Astrocyte (in vitro differentiated cells and primary cell): ENCODE measurements at regions not wholly inside any gene's neighbourhood (a gene's known extent, or its start where the extent isn't known, plus 50 kb on each side); places are given as distances from the start of the nearest gene placed in this dataset.

Source experiments
- DNase-seq: peaks from one replicate; pipeline ENCODE4 v3.0.0-alpha.2; 2010; ENCODE audit warnings: low read depth
- FAIRE-seq: peaks from 2 replicates; lab custom pipeline; 2011; peaks lifted over from hg19 to GRCh38; lab: Jason Lieb, UNC
- H2AFZ ChIP-seq: 2 replicates; pipeline ENCODE4 v1.6.0; 2012; ENCODE audit warnings: low read depth, low read length, inconsistent platforms
- H3K27ac ChIP-seq: 2 replicates; pipeline ENCODE4 v1.5.1; 2011; ENCODE audit warnings: low read depth, low read length, inconsistent platforms
- H3K27me3 ChIP-seq: 2 replicates; pipeline ENCODE4 v1.6.0; 2011; ENCODE audit warnings: low read length, inconsistent platforms; ENCODE audit not compliant: insufficient read depth
- H3K36me3 ChIP-seq: 2 replicates; pipeline ENCODE4 v1.5.1; 2011; ENCODE audit warnings: low read length, inconsistent platforms; ENCODE audit not compliant: insufficient read depth
- H3K4me1 ChIP-seq: 2 replicates; pipeline ENCODE4 v1.5.1; 2011; ENCODE audit warnings: low read length, inconsistent platforms; ENCODE audit not compliant: insufficient read depth
- H3K4me2 ChIP-seq: 2 replicates; pipeline ENCODE4 v1.6.0; 2012; ENCODE audit warnings: low read length, inconsistent platforms
- H3K4me3 ChIP-seq: 2 replicates; pipeline ENCODE4 v1.5.1; 2011; ENCODE audit warnings: low read depth, mild to moderate bottlenecking, low read length, inconsistent platforms; ENCODE audit not compliant: insufficient read depth
- H3K79me2 ChIP-seq: 2 replicates; pipeline ENCODE4 v1.6.0; 2012; ENCODE audit warnings: mild to moderate bottlenecking, low read length, inconsistent platforms; ENCODE audit not compliant: insufficient read depth
- H3K9ac ChIP-seq: 2 replicates; pipeline ENCODE4 v1.6.0; 2012; ENCODE audit warnings: mild to moderate bottlenecking, low read length, inconsistent platforms
- H3K9me3 ChIP-seq: 2 replicates; pipeline ENCODE4 v1.5.1; 2012; ENCODE audit warnings: low read depth, mild to moderate bottlenecking, low read length, inconsistent platforms; ENCODE audit not compliant: insufficient read depth
- H4K20me1 ChIP-seq: 2 replicates; pipeline ENCODE4 v1.6.0; 2012; ENCODE audit warnings: low read length, inconsistent platforms; ENCODE audit not compliant: insufficient read depth
- H3K27ac Mint-ChIP-seq: one replicate; pipeline ENCODE4 v1.8.0; 2021; ENCODE audit warnings: mild to moderate bottlenecking, mixed read lengths; ENCODE audit not compliant: unreplicated experiment
- H3K27me3 Mint-ChIP-seq: one replicate; pipeline ENCODE4 v1.8.0; 2021; ENCODE audit warnings: low read depth, mixed read lengths; ENCODE audit not compliant: unreplicated experiment
- H3K36me3 Mint-ChIP-seq: one replicate; pipeline ENCODE4 v1.8.0; 2021; ENCODE audit warnings: low read depth, mixed read lengths; ENCODE audit not compliant: unreplicated experiment
- H3K4me1 Mint-ChIP-seq: one replicate; pipeline ENCODE4 v1.8.0; 2021; ENCODE audit warnings: low read depth, mixed read lengths; ENCODE audit not compliant: unreplicated experiment
- H3K4me3 Mint-ChIP-seq: one replicate; pipeline ENCODE4 v1.8.0; 2021; ENCODE audit warnings: mild to moderate bottlenecking, moderate library complexity, mixed read lengths; ENCODE audit not compliant: unreplicated experiment
- H3K9me3 Mint-ChIP-seq: one replicate; pipeline ENCODE4 v1.8.0; 2021; ENCODE audit warnings: mild to moderate bottlenecking, mixed read lengths; ENCODE audit not compliant: unreplicated experiment
- EZH2 ChIP-seq: IDR thresholded peaks from 2 replicates; pipeline ENCODE4 v1.6.1; 2012; ENCODE audit warnings: mild to moderate bottlenecking, low read length, inconsistent platforms; ENCODE audit not compliant: insufficient read depth
- TF ChIP-seq, protein P1 (sequence below): IDR thresholded peaks from 2 replicates; pipeline ENCODE4 v1.5.1; 2011; ENCODE audit warnings: low read depth, mild to moderate bottlenecking, inconsistent platforms, low read length, moderate library complexity; ENCODE audit not compliant: insufficient read depth

- no peaks in the 10 kb centered on the region for H3K4me1 Mint-ChIP-seq
- H2AFZ ChIP-seq, result no peak overlapping the region
- no peak for FAIRE-seq
These were observed 270.1 kb downstream of the PTTG2 start for GRCh38 chr4:38230121-38230801.

GRCh38 chr4:38230821-38231563 is 270.8 kb downstream of the PTTG2 start:
- Histone ChIP-seq H3K36me3 (no peaks in the 10 kb centered on the region), H3K27me3 (peaks cover 3% of the 10 kb centered on the region), H3K79me2 (no peaks in the 10 kb centered on the region), H3K4me2 (no peak overlapping the region), H4K20me1 (no peaks in the 10 kb centered on the region), H3K4me3 (no peak overlapping the region), H3K9me3 (no peaks in the 10 kb centered on the region), H3K4me1 (no peaks in the 10 kb centered on the region), H3K27ac (no peak overlapping the region), H2AFZ (no peak overlapping the region), H3K9ac (no peak overlapping the region)
- DNase-seq, result no peak
- H3K9me3 Mint-ChIP-seq, result peaks cover under 1% of the 10 kb centered on the region
- TF ChIP-seq, protein P1, sequence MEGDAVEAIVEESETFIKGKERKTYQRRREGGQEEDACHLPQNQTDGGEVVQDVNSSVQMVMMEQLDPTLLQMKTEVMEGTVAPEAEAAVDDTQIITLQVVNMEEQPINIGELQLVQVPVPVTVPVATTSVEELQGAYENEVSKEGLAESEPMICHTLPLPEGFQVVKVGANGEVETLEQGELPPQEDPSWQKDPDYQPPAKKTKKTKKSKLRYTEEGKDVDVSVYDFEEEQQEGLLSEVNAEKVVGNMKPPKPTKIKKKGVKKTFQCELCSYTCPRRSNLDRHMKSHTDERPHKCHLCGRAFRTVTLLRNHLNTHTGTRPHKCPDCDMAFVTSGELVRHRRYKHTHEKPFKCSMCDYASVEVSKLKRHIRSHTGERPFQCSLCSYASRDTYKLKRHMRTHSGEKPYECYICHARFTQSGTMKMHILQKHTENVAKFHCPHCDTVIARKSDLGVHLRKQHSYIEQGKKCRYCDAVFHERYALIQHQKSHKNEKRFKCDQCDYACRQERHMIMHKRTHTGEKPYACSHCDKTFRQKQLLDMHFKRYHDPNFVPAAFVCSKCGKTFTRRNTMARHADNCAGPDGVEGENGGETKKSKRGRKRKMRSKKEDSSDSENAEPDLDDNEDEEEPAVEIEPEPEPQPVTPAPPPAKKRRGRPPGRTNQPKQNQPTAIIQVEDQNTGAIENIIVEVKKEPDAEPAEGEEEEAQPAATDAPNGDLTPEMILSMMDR, result no peak
- TF ChIP-seq EZH2, result no peak
- H3K27ac Mint-ChIP-seq, result no peak overlapping the region
- peaks cover 13% of the 10 kb centered on the region for H3K27me3 Mint-ChIP-seq
- H3K4me1 Mint-ChIP-seq, result no peaks in the 10 kb centered on the region
- no peak for FAIRE-seq
- no peak overlapping the region for H3K4me3 Mint-ChIP-seq
- H3K36me3 Mint-ChIP-seq, result peaks cover 2% of the 10 kb centered on the region

More at GRCh38 chr4:38230121-38230801, 270.1 kb downstream of the PTTG2 start:
- TF ChIP-seq, protein P1, result no peak
- TF ChIP-seq EZH2, result no peak
- peaks cover 15% of the 10 kb centered on the region for H3K27me3 Mint-ChIP-seq
- Histone ChIP-seq H3K79me2 (no peaks in the 10 kb centered on the region), H3K36me3 (no peaks in the 10 kb centered on the region), H3K4me2 (no peak overlapping the region), H3K4me1 (no peaks in the 10 kb centered on the region), H3K9me3 (no peaks in the 10 kb centered on the region), H3K4me3 (no peak overlapping the region), H4K20me1 (no peaks in the 10 kb centered on the region), H3K9ac (no peak overlapping the region), H3K27ac (no peak overlapping the region), H3K27me3 (peaks cover 8% of the 10 kb centered on the region)
- H3K4me3 Mint-ChIP-seq, result no peak overlapping the region
- peaks cover 2% of the 10 kb centered on the region for H3K36me3 Mint-ChIP-seq
- peaks cover 2% of the 10 kb centered on the region for H3K9me3 Mint-ChIP-seq
- no peak for DNase-seq
- no peak overlapping the region for H3K27ac Mint-ChIP-seq
